ENCODE measurements at regions not wholly inside any gene's neighbourhood (a gene's known extent, or its start where the extent isn't known, plus 50 kb on each side); places are given as distances from the start of the nearest gene placed in this dataset.
"Not testable (repeated sequence)": the region's sequence is repeated elsewhere in the genome, so short reads cannot be mapped to it uniquely, and the experiment has no call there.

- DNase-seq (ENCODE audit: low read depth): no peak
These were observed 377.0 kb downstream of the ZNF674 start for GRCh38 chrX:46168254-46168653.

DNA sequence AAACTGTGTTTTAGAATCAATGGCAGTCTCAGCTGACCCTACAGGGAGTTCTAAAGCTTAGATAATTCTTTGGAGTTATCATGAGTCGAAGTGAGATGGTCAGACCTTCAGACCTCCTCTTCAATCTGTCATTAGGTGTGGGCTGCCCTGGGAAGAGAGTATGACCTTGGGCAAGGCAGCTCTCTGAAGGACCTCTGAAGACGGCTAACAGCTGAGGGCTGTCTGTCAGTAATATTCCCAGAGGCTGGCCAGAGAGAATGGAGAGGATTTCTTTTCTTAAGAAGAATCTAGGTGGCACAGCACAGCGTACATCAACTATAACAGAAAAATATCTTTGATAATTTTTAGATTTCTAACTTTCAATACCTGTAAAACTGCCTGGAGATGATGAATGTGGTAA, 379.4 kb downstream of the ZNF674 start:
- no peak for DNase-seq (ENCODE audit: low read depth)

DNA sequence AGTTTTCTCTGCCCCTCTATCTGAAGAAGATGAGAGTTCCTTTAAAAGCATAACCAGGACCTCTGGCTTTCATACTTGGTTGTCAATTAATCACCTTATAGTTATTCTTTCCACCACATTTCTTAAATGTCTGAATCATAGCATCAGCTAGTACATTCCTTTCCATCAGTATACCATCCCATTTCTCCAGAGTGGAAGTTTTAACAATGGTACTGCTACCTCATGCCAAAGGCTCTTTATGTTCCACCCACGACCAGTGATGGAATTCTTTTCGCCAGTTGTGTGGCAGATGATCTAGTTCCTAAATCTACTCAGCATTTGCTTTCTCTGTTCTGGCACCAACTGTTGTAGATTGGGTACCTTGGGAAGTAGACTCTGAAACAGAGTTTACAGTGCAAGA, 379.8 kb downstream of the ZNF674 start:
- DNase-seq (ENCODE audit: low read depth): peak; percentile 87

DNA sequence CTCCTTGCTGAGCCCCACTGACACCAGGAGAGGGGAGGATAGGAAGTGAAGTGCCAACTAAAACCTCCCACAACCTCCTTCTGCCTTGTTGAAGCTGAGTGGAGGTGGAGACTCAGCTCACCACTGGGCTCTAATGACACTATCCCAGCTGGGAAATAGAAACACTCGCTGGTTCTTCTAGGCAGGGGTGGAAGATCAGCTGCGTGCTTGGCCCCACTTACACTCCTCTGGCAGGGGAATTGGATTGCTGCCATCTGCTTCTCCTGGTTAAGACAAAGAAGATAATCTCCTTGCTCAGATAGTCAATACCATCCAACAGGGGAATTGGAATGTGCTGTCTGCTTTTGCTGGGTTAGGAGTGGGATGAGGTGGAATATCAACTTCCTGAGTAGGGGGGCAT, 392.5 kb downstream of the ZNF674 start:
- no peak for DNase-seq (ENCODE audit: low read depth)

GRCh38 chrX:46151332-46151731, 393.9 kb downstream of the ZNF674 start:
- DNase-seq (ENCODE audit: low read depth): not testable (repeated sequence)

DNA sequence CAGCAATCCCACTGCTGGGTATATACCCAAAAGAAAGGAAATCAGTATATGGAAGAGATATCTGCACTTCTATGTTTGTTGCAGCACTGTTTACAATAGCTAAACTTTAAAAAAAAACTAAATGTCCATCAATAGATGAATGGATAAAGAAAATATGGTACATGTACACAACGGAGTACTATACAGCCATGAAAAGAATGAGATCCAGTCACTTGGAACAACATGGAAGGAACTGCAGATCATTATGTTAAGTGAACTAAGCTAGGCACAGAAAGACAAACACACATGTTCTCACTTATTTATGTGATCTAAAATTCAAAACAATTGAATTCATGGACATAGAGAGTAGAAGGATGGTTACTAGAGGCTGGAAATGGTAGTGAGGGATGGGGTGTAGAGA, 400.7 kb downstream of the ZNF674 start:
- no peak for DNase-seq (ENCODE audit: low read depth)

GRCh38 chrX:46140272-46140671, 404.9 kb downstream of the ZNF674 start:
- DNase-seq (ENCODE audit: low read depth): peak; percentile 72

DNA sequence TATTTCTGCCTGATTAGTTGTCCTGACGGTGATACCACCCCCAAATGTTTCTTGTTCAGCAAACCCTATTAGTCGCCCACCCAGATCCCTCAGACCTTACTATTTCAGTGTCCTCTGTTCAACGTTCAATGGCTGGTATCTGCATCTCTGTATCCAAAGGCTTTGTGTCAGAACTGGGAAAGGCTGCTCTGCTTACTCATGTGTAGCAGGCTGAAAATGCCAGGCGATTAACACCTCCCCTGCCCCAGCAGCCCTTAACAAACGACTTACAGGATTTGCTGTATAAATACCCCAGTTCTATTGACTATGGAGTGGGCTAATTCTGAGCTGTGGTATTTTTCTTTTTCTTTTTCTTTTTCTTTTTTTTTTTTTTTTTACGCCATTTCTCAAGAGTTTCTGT, 415.0 kb downstream of the ZNF674 start:
- peak; percentile 31 for DNase-seq (ENCODE audit: low read depth)

GRCh38 chrX:46125111-46125510, 420.1 kb downstream of the ZNF674 start:
- peak; percentile 14 for DNase-seq (ENCODE audit: low read depth)

DNA sequence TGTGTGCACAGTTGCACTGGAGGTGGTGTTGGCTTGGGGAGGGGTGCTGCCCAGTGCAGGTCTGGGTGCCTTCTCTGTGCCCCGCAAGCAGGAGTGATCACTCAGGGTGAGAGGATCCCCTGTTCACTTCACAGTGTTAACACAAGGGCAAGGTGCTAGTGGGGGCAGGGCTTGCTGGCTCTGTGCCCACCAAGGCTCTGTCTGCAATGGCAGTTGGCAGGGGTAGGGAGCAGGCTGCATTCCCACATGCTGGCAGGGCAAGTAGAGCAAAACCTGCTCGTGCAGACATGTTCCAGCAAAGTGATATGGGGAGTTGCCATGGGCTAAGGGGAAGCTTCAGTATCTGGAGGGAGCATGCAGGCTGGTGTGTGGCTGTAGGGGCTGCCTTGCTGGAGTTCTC, 428.0 kb downstream of the ZNF674 start:
- no peak for DNase-seq (ENCODE audit: low read depth)

GRCh38 chrX:46087310-46087709, 457.9 kb downstream of the ZNF674 start:
- DNase-seq (ENCODE audit: low read depth): not testable (repeated sequence)

DNA sequence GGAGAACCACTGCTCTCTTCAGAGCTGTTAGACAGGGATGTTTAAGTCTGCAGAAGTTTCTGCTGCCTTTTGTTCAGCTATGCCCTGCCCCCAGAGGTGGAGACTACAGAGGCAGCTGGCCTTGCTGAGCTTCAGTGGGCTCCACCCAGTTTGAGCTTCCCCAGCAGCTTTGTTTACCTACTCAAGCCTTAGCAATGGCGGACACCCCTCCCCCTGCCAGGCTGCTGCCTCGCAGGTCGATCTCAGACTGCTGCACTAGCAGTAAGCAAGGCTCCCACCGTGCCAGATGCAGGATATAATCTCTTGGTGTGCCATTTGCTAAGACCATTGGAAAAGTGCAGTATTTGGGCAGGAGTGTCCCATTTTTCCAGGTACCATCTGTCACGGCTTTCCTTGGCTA, 465.1 kb downstream of the ZNF674 start:
- DNase-seq (ENCODE audit: low read depth): not testable (repeated sequence)

DNA sequence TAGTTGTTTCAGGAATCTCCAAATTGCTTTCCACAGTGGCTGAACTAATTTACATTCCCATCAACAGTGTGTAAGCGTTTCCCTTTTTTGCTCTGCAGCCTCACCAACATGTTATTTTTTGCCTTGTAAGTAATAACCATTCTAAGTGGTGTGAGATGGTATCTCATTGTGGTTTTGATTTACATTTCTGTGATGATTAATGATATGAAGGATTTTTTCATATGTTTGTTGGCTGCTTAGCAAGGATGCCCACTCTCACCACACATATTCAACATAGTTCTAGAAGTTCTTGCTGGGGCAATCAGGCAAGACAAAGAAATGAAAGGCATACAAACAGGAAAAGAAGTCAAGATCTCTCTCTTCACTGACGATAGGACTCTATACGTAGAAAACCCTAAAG, 472.4 kb downstream of the ZNF674 start:
- DNase-seq (ENCODE audit: low read depth): no peak

DNA sequence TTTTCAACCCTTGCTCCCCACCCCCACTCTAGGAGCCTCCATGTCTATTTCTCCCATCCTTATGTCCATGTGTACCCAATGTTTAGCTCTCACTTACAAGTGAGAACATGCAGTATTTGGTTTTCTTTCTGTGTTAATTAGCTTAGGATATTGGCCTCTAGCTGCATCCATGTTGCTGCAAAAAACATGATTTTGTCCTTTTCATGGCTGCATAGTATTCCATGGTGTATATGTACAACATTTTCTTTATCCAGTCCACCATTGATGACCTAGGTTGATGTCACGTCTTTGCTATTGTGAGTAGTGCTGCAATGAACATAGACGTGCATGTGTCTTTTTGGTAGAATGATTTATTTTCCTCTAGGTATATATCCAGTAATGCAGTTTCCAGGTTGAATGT, 472.8 kb downstream of the ZNF674 start:
- DNase-seq (ENCODE audit: low read depth): no peak

DNA sequence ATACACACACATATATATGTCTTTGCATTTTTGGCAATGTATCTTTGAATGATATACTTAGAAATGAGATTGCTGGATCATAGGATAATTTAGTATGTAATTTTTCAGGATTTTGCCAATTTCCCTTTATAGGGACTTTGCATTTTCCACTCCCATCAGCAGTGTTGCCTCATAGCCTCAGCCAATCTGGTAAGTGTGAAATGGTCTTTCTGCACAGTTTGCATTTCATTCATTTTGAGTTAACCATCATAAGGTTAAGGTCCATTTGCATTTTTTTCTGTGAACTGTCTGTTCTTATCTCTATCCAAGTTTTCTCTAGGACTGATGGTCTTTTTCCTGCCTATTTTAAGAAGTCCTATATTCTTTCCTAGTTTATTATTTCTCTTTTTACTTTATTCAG, 474.8 kb downstream of the ZNF674 start:
- DNase-seq (ENCODE audit: low read depth): no peak

- no peak for DNase-seq (ENCODE audit: low read depth)
These were observed 485.9 kb downstream of the ZNF674 start for GRCh38 chrX:46059316-46059715.

- DNase-seq (ENCODE audit: low read depth): no peak
These were observed 500.7 kb downstream of the ZNF674 start for GRCh38 chrX:46044486-46044885.

DNA sequence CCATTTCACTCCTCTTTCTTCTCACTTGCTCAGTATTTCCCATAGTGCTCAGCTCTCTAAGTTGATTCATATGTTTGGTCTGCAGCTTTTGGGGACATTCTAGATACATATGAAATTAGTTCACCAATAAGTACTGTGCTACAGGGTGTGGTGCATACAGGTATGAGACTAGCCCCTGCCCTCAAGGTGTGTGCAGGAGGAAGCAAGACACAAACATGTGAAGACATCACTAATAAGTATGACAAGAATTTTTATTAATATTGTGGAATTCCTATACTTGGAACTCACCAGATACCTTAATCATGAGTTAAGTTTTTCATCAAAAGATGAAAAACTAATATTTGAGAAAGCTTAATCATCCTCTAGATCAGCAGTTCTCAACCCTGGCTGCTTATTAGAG, 505.2 kb downstream of the ZNF674 start:
- DNase-seq (ENCODE audit: low read depth): no peak

DNA sequence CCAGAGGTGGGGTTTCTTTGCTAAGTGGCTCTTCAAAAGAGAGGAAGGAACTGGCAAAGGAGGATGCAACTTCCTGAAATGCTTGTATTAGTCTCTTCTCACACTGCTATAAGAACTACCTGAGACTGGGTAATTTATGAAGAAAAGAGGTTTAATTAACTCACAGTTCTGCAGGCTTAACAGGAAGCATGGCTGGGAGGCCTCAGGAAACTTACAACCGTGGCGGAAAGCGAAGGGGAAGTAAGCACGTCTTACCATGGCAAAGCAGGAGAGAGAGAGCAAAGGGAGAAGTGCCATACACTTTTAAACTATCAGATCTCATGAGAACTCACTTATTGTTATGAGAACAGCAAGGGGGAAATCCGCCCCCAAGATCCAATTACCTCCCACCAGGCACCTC, 505.7 kb downstream of the ZNF674 start:
- no peak for DNase-seq (ENCODE audit: low read depth)

DNA sequence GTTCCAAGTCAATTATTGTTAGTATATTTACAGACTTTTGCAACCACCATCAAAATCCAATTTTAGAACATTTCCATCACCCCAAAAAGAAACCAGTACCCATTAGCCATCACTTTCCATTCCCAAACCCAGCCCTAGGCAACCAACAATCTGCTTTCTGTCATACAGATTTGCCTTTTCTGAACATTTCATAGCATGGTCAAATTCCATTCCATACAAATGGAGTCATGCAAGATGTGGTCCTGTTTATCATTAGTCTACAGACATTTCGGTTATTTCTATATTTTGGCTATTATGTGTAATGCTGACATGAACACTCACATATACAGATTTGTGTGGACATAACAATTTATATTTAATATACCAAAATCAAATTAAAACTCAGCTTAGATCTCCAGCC, 508.7 kb downstream of the ZNF674 start:
- DNase-seq (ENCODE audit: low read depth): no peak

- DNase-seq (ENCODE audit: low read depth): no peak
These were observed 510.4 kb downstream of the ZNF674 start for GRCh38 chrX:46034868-46035267.

DNA sequence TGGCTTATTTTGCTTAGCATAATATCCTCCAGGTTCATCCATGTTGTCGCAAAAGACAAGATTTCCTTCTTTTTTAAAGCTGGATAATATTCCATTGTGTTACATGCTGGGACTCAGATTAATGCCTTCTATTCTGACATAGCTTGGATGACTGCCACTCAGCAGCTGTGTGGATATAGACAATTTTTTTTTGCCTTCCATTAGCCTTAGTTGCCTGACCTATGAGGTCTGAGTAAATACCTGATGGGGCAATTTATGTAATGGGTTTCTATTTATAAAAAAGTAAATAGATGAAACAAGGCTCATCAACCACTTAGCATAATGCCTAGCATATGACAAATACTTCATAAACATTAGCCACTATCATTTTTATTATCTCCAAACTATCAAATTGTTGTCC, 515.4 kb downstream of the ZNF674 start:
- DNase-seq (ENCODE audit: low read depth): no peak

- no peak for DNase-seq (ENCODE audit: low read depth)
These were observed 528.9 kb downstream of the ZNF674 start for GRCh38 chrX:46016296-46016695.

- DNase-seq (ENCODE audit: low read depth): no peak
These were observed 529.6 kb downstream of the ZNF674 start for GRCh38 chrX:46015653-46016052.

All from renal cortical epithelial cell (primary cell).